Naive B cell (primary cell): ENCODE measurements at regions not wholly inside any gene's neighbourhood (a gene's known extent, or its start where the extent isn't known, plus 50 kb on each side); places are given as distances from the start of the nearest gene placed in this dataset.

Experiments
- ATAC-seq, 2 donors: fragments of 150-1000 bp; cut with Tn5 transposase; 2 replicates each; pipeline ENCODE4 v1.10.0; 2021; ENCODE audit warnings: low read depth in 2 of 2, mild to moderate bottlenecking in 2 of 2, moderate library complexity in 2 of 2
- DNase-seq: peaks from one replicate; pipeline ENCODE4 v3.0.0; 2022
- H3K27ac Mint-ChIP-seq, 6 donors: one replicate each; pipeline ENCODE4 v1.8.0; 2020 to 2022; ENCODE audit warnings: mild to moderate bottlenecking in 6 of 6, mixed read lengths in 6 of 6, moderate library complexity in 5 of 6, inconsistent platforms in 2 of 6
- H3K27me3 Mint-ChIP-seq, 3 donors: one replicate each; pipeline ENCODE4 v1.8.0; 2021 to 2022; ENCODE audit warnings: mixed read lengths in 3 of 3, mild to moderate bottlenecking in 1 of 3
- H3K36me3 Mint-ChIP-seq, 2 donors: one replicate each; pipeline ENCODE4 v1.8.0; 2020 to 2022; ENCODE audit warnings: mixed read lengths in 2 of 2, inconsistent platforms in 1 of 2, mild to moderate bottlenecking in 1 of 2
- H3K4me1 Mint-ChIP-seq, 3 donors: one replicate each; pipeline ENCODE4 v1.8.0; 2020 to 2022; ENCODE audit warnings: mixed read lengths in 3 of 3, inconsistent platforms in 1 of 3, mild to moderate bottlenecking in 1 of 3, moderate library complexity in 1 of 3
- H3K4me3 Mint-ChIP-seq, 8 donors: one replicate each; pipeline ENCODE4 v1.8.0; 2020 to 2022; ENCODE audit warnings: mild to moderate bottlenecking in 8 of 8, mixed read lengths in 8 of 8, moderate library complexity in 8 of 8, inconsistent platforms in 2 of 8
- H3K9me3 Mint-ChIP-seq, 7 donors: one replicate each; pipeline ENCODE4 v1.8.0; 2020 to 2022; ENCODE audit warnings: mixed read lengths in 7 of 7, mild to moderate bottlenecking in 5 of 7, inconsistent platforms in 2 of 7, moderate library complexity in 1 of 7

- Mint-ChIP-seq H3K4me1 (no peaks in the 10 kb centered on the region), H3K27ac (no peak overlapping the region)
- ATAC-seq: no peak
Measured at GRCh38 chr13:21971662-21972621, 301.1 kb downstream of the FGF9 start.

GRCh38 chr13:21973437-21974125, 302.7 kb downstream of the FGF9 start:
- no peaks in the 10 kb centered on the region for H3K36me3 Mint-ChIP-seq

More at GRCh38 chr13:21971662-21972621, 301.1 kb downstream of the FGF9 start:
- H3K36me3 Mint-ChIP-seq: no peaks in the 10 kb centered on the region
- no peaks in the 10 kb centered on the region for H3K27me3 Mint-ChIP-seq
- H3K9me3 Mint-ChIP-seq: no peaks in the 10 kb centered on the region
- no peak overlapping the region for H3K4me3 Mint-ChIP-seq
- no peak for DNase-seq

GRCh38 chr13:21974741-21975140, 303.9 kb downstream of the FGF9 start:
- Mint-ChIP-seq H3K27ac (no peak overlapping the region), H3K4me3 (no peak overlapping the region), H3K9me3 (no peaks in the 10 kb centered on the region), H3K4me1 (no peaks in the 10 kb centered on the region), H3K36me3 (no peaks in the 10 kb centered on the region), H3K27me3 (no peaks in the 10 kb centered on the region)
- no peak for DNase-seq
- no peak for ATAC-seq

More at GRCh38 chr13:21973437-21974125, 302.7 kb downstream of the FGF9 start:
- Mint-ChIP-seq H3K4me1 (no peaks in the 10 kb centered on the region), H3K9me3 (no peaks in the 10 kb centered on the region), H3K27me3 (no peaks in the 10 kb centered on the region), H3K4me3 (no peak overlapping the region), H3K27ac (peak overlapping the region in 1 of 6 donors; percentile 90)
- ATAC-seq (no peak), DNase-seq (no peak)

GRCh38 chr13:21976159-21976558, 305.3 kb downstream of the FGF9 start:
- Mint-ChIP-seq H3K9me3 (no peaks in the 10 kb centered on the region), H3K27me3 (no peaks in the 10 kb centered on the region), H3K4me1 (no peaks in the 10 kb centered on the region), H3K4me3 (no peak overlapping the region), H3K36me3 (no peaks in the 10 kb centered on the region), H3K27ac (no peak overlapping the region)
- no peak for DNase-seq
- no peak for ATAC-seq

- ATAC-seq: no peak
- Mint-ChIP-seq H3K4me3 (no peak overlapping the region), H3K36me3 (no peaks in the 10 kb centered on the region), H3K27me3 (no peaks in the 10 kb centered on the region), H3K4me1 (no peaks in the 10 kb centered on the region), H3K9me3 (no peaks in the 10 kb centered on the region), H3K27ac (no peak overlapping the region)
- no peak for DNase-seq
Measured at GRCh38 chr13:21979161-21979806, 308.4 kb downstream of the FGF9 start.

GRCh38 chr13:21980049-21980448, 309.2 kb downstream of the FGF9 start:
- H3K27me3 Mint-ChIP-seq: no peaks in the 10 kb centered on the region
- ATAC-seq (no peak), DNase-seq (no peak)
- no peaks in the 10 kb centered on the region for H3K9me3 Mint-ChIP-seq
- no peak overlapping the region for H3K4me3 Mint-ChIP-seq
- H3K4me1 Mint-ChIP-seq: no peaks in the 10 kb centered on the region
- H3K27ac Mint-ChIP-seq: no peak overlapping the region
- no peaks in the 10 kb centered on the region for H3K36me3 Mint-ChIP-seq

- Mint-ChIP-seq H3K4me3 (no peak overlapping the region), H3K4me1 (no peaks in the 10 kb centered on the region)
Measured at GRCh38 chr13:21984156-21984555, 313.3 kb downstream of the FGF9 start.

GRCh38 chr13:21986602-21987001, 315.7 kb downstream of the FGF9 start:
- Mint-ChIP-seq H3K4me3 (no peak overlapping the region), H3K9me3 (no peaks in the 10 kb centered on the region), H3K27ac (no peak overlapping the region), H3K27me3 (no peaks in the 10 kb centered on the region), H3K4me1 (no peaks in the 10 kb centered on the region), H3K36me3 (no peaks in the 10 kb centered on the region)
- ATAC-seq: no peak
- no peak for DNase-seq

More at GRCh38 chr13:21984156-21984555, 313.3 kb downstream of the FGF9 start:
- ATAC-seq: no peak
- DNase-seq: no peak
- H3K27ac Mint-ChIP-seq: no peak overlapping the region
- H3K9me3 Mint-ChIP-seq: no peaks in the 10 kb centered on the region
- no peaks in the 10 kb centered on the region for H3K36me3 Mint-ChIP-seq
- no peaks in the 10 kb centered on the region for H3K27me3 Mint-ChIP-seq

GRCh38 chr13:21987793-21988192, 316.9 kb downstream of the FGF9 start:
- Mint-ChIP-seq H3K27ac (peak overlapping the region in 1 of 6 donors; percentile 26), H3K4me3 (no peak overlapping the region), H3K36me3 (no peaks in the 10 kb centered on the region), H3K4me1 (peaks cover 0 to 5% (median 0%) of the 10 kb centered on the region in 3 donors), H3K27me3 (no peaks in the 10 kb centered on the region), H3K9me3 (no peaks in the 10 kb centered on the region)
- DNase-seq (no peak), ATAC-seq (no peak)

GRCh38 chr13:21988624-21989023, 317.8 kb downstream of the FGF9 start:
- H3K9me3 Mint-ChIP-seq: no peaks in the 10 kb centered on the region

GRCh38 chr13:21996049-21996448, 325.2 kb downstream of the FGF9 start:
- peaks cover 6 to 24% (median 6%) of the 10 kb centered on the region in 3 donors for H3K27me3 Mint-ChIP-seq
- H3K4me1 Mint-ChIP-seq: peaks cover 0 to 11% (median 0%) of the 10 kb centered on the region in 3 donors
- no peak overlapping the region for H3K4me3 Mint-ChIP-seq
- no peak overlapping the region for H3K27ac Mint-ChIP-seq
- peaks cover 0 to 4% (median 0%) of the 10 kb centered on the region in 7 donors for H3K9me3 Mint-ChIP-seq
- no peaks in the 10 kb centered on the region for H3K36me3 Mint-ChIP-seq
- ATAC-seq (no peak), DNase-seq (no peak)

More at GRCh38 chr13:21988624-21989023, 317.8 kb downstream of the FGF9 start:
- Mint-ChIP-seq H3K27me3 (no peaks in the 10 kb centered on the region), H3K27ac (peak overlapping the region in 1 of 6 donors; percentile 7), H3K36me3 (no peaks in the 10 kb centered on the region), H3K4me1 (peaks cover 0 to 5% (median 0%) of the 10 kb centered on the region in 3 donors), H3K4me3 (no peak overlapping the region)
- ATAC-seq: no peak
- no peak for DNase-seq

- Mint-ChIP-seq H3K36me3 (no peaks in the 10 kb centered on the region), H3K4me1 (peaks cover 0 to 5% (median 0%) of the 10 kb centered on the region in 3 donors)
Measured at GRCh38 chr13:21997726-21998125, 326.9 kb downstream of the FGF9 start.

GRCh38 chr13:21998279-21998990, 327.6 kb downstream of the FGF9 start:
- peak overlapping the region in 1 of 8 donors; percentile 37 for H3K4me3 Mint-ChIP-seq
- H3K9me3 Mint-ChIP-seq: peaks cover 0 to 4% (median 0%) of the 10 kb centered on the region in 7 donors
- ATAC-seq (no peak), DNase-seq (no peak)
- peak overlapping the region in 3 of 6 donors; percentile 23 to 67 (median 56) for H3K27ac Mint-ChIP-seq
- H3K36me3 Mint-ChIP-seq: no peaks in the 10 kb centered on the region
- H3K27me3 Mint-ChIP-seq: peaks cover 6 to 32% (median 9%) of the 10 kb centered on the region in 3 donors
- peaks cover 0 to 5% (median 0%) of the 10 kb centered on the region in 3 donors for H3K4me1 Mint-ChIP-seq

More at GRCh38 chr13:21997726-21998125, 326.9 kb downstream of the FGF9 start:
- DNase-seq (no peak), ATAC-seq (no peak)
- Mint-ChIP-seq H3K4me3 (no peak overlapping the region), H3K27ac (peak overlapping the region in 1 of 6 donors; percentile 23), H3K27me3 (peaks cover 6 to 32% (median 9%) of the 10 kb centered on the region in 3 donors), H3K9me3 (peaks cover 0 to 4% (median 0%) of the 10 kb centered on the region in 7 donors)
